ENCODE measurements at regions not wholly inside any gene's neighbourhood (a gene's known extent, or its start where the extent isn't known, plus 50 kb on each side); places are given as distances from the start of the nearest gene placed in this dataset.

GRCh38 chr5:68698025-68698940 is 395.5 kb upstream of the SLC30A5 start:
- TF ChIP-seq, protein P1, sequence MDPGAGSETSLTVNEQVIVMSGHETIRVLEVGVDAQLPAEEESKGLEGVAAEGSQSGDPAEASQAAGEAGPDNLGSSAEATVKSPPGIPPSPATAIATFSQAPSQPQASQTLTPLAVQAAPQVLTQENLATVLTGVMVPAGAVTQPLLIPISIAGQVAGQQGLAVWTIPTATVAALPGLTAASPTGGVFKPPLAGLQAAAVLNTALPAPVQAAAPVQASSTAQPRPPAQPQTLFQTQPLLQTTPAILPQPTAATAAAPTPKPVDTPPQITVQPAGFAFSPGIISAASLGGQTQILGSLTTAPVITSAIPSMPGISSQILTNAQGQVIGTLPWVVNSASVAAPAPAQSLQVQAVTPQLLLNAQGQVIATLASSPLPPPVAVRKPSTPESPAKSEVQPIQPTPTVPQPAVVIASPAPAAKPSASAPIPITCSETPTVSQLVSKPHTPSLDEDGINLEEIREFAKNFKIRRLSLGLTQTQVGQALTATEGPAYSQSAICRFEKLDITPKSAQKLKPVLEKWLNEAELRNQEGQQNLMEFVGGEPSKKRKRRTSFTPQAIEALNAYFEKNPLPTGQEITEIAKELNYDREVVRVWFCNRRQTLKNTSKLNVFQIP (CRISPR knock-in tag; IDR thresholded peaks at IDR 0.05; ENCODE audit: borderline replicate concordance, low read depth), result no peak
- TF ChIP-seq SNAI2 (CRISPR knock-in tag; IDR thresholded peaks at IDR 0.05) (no peak), ZFP3 (CRISPR knock-in tag; IDR thresholded peaks at IDR 0.05) (no peak)
- no peak for ATAC-seq

DNA sequence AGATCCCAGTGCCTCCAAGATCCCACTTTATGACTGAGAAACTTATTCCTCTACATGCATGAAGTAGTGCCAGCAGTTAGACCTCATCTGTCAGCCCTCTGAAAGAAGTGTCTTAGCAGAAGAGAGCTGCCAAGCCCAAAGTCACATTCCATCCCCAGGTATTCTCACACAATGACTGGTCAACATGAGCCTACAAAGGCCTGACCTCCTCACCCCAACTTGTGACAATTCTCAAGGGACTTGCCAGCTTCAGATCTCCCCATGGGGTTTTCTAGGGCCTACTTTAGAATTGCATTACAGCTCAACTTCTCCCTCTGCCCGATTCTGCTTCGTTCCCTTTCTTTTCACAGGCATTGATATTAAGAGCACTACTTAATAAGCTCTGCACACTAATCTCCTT is 393.8 kb upstream of the SLC30A5 start:
- TF ChIP-seq OSR1 (CRISPR knock-in tag; IDR thresholded peaks at IDR 0.05) (no peak), ESRRG (CRISPR knock-in tag; IDR thresholded peaks at IDR 0.05) (no peak), RARB (CRISPR knock-in tag; IDR thresholded peaks at IDR 0.05) (no peak), ZC3H10 (CRISPR knock-in tag; IDR thresholded peaks at IDR 0.05) (no peak), TOX (CRISPR knock-in tag; IDR thresholded peaks at IDR 0.05; ENCODE audit: borderline replicate concordance) (no peak), ZFP30 (CRISPR knock-in tag; IDR thresholded peaks at IDR 0.05) (no peak), BACH2 (CRISPR knock-in tag; IDR thresholded peaks at IDR 0.05; ENCODE audit: borderline replicate concordance) (no peak), CSDC2 (CRISPR knock-in tag; IDR thresholded peaks at IDR 0.05) (no peak), PATZ1 (CRISPR knock-in tag; IDR thresholded peaks at IDR 0.05; ENCODE audit: borderline replicate concordance) (no peak), PPARA (CRISPR knock-in tag; IDR thresholded peaks at IDR 0.05; ENCODE audit: borderline replicate concordance) (no peak), ZNF8 (CRISPR knock-in tag; IDR thresholded peaks at IDR 0.05) (no peak), SNAI2 (CRISPR knock-in tag; IDR thresholded peaks at IDR 0.05) (no peak)
- TF ChIP-seq, protein P1 (CRISPR knock-in tag; IDR thresholded peaks at IDR 0.05; ENCODE audit: borderline replicate concordance, low read depth), result no peak
- TF ChIP-seq, protein P2, sequence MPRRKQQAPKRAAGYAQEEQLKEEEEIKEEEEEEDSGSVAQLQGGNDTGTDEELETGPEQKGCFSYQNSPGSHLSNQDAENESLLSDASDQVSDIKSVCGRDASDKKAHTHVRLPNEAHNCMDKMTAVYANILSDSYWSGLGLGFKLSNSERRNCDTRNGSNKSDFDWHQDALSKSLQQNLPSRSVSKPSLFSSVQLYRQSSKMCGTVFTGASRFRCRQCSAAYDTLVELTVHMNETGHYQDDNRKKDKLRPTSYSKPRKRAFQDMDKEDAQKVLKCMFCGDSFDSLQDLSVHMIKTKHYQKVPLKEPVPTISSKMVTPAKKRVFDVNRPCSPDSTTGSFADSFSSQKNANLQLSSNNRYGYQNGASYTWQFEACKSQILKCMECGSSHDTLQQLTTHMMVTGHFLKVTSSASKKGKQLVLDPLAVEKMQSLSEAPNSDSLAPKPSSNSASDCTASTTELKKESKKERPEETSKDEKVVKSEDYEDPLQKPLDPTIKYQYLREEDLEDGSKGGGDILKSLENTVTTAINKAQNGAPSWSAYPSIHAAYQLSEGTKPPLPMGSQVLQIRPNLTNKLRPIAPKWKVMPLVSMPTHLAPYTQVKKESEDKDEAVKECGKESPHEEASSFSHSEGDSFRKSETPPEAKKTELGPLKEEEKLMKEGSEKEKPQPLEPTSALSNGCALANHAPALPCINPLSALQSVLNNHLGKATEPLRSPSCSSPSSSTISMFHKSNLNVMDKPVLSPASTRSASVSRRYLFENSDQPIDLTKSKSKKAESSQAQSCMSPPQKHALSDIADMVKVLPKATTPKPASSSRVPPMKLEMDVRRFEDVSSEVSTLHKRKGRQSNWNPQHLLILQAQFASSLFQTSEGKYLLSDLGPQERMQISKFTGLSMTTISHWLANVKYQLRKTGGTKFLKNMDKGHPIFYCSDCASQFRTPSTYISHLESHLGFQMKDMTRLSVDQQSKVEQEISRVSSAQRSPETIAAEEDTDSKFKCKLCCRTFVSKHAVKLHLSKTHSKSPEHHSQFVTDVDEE (CRISPR knock-in tag; IDR thresholded peaks at IDR 0.05), result no peak
- TF ChIP-seq, protein P3, sequence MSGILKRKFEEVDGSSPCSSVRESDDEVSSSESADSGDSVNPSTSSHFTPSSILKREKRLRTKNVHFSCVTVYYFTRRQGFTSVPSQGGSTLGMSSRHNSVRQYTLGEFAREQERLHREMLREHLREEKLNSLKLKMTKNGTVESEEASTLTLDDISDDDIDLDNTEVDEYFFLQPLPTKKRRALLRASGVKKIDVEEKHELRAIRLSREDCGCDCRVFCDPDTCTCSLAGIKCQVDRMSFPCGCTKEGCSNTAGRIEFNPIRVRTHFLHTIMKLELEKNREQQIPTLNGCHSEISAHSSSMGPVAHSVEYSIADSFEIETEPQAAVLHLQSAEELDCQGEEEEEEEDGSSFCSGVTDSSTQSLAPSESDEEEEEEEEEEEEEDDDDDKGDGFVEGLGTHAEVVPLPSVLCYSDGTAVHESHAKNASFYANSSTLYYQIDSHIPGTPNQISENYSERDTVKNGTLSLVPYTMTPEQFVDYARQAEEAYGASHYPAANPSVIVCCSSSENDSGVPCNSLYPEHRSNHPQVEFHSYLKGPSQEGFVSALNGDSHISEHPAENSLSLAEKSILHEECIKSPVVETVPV (CRISPR knock-in tag; IDR thresholded peaks at IDR 0.05), result no peak
- ATAC-seq, result no peak

DNA sequence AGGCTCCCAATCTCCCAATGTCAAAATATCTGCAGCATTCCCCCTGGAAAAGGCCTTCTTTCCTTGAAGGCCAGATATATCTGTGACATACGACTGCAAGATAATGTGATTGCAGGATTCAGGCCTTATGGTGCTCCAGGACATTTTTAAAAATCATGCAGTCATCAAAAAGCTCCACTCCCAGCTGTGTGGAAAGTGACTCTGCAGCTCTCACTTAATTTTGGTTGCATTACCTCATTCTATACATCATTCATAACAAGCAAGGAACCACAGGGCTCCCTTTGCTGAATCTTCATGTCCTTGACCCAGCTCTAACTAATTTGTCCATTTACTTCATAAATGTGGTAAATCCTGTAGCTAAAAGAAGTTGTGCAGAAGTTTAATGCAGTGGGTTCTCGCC is 386.2 kb upstream of the SLC30A5 start:
- TF ChIP-seq ZFP30 (CRISPR knock-in tag; IDR thresholded peaks at IDR 0.05), result no peak
- no peak for ATAC-seq

GRCh38 chr5:68708156-68708841 is 385.5 kb upstream of the SLC30A5 start:
- TF ChIP-seq BACH2 (CRISPR knock-in tag; IDR thresholded peaks at IDR 0.05; ENCODE audit: borderline replicate concordance) (no peak), CSDC2 (CRISPR knock-in tag; IDR thresholded peaks at IDR 0.05) (no peak), ZC3H10 (CRISPR knock-in tag; IDR thresholded peaks at IDR 0.05) (no peak), ISL1 (CRISPR knock-in tag; IDR thresholded peaks at IDR 0.05) (no peak), OSR1 (CRISPR knock-in tag; IDR thresholded peaks at IDR 0.05) (no peak), ZNF8 (CRISPR knock-in tag; IDR thresholded peaks at IDR 0.05) (no peak), ARNTL (CRISPR knock-in tag; IDR thresholded peaks at IDR 0.05; ENCODE audit: borderline replicate concordance, low read depth) (no peak), PPARA (CRISPR knock-in tag; IDR thresholded peaks at IDR 0.05; ENCODE audit: borderline replicate concordance) (no peak), ZNF70 (CRISPR knock-in tag; IDR thresholded peaks at IDR 0.05) (no peak), ZFP30 (CRISPR knock-in tag; IDR thresholded peaks at IDR 0.05) (no peak), ZNF565 (CRISPR knock-in tag; conservative IDR thresholded peaks at IDR 0.05; ENCODE audit: low read depth) (no peak), SNAI2 (CRISPR knock-in tag; IDR thresholded peaks at IDR 0.05) (no peak), TCF4 (CRISPR knock-in tag; IDR thresholded peaks at IDR 0.05; ENCODE audit: borderline replicate concordance) (no peak), RARB (CRISPR knock-in tag; IDR thresholded peaks at IDR 0.05) (no peak), ESRRG (CRISPR knock-in tag; IDR thresholded peaks at IDR 0.05) (no peak)
- TF ChIP-seq, protein P4, sequence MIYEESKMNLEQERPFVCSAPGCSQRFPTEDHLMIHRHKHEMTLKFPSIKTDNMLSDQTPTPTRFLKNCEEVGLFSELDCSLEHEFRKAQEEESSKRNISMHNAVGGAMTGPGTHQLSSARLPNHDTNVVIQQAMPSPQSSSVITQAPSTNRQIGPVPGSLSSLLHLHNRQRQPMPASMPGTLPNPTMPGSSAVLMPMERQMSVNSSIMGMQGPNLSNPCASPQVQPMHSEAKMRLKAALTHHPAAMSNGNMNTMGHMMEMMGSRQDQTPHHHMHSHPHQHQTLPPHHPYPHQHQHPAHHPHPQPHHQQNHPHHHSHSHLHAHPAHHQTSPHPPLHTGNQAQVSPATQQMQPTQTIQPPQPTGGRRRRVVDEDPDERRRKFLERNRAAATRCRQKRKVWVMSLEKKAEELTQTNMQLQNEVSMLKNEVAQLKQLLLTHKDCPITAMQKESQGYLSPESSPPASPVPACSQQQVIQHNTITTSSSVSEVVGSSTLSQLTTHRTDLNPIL (CRISPR knock-in tag; IDR thresholded peaks at IDR 0.05; ENCODE audit: low read depth), result no peak
- ATAC-seq, result no peak

All from SK-N-SH treated with all-trans-retinoic acid at 6 μM for 48 hours (cell line).